Tibial nerve (tissue), 4 donors: ENCODE measurements at regions not wholly inside any gene's neighbourhood (a gene's known extent, or its start where the extent isn't known, plus 50 kb on each side); places are given as distances from the start of the nearest gene placed in this dataset.

ENCODE experiments used
- CTCF ChIP-seq, 5 experiments: fragments of 200-600 bp in 3 of 5; fragments of 450-650 bp in 2 of 5; sonication (generic) in 3 of 5; IDR thresholded peaks; one replicate each; pipeline ENCODE4 v1.5.1; 2016 to 2019; ENCODE audit warnings: antibody characterized with exemption in 5 of 5, mild to moderate bottlenecking in 3 of 5, moderate library complexity in 2 of 5
- EP300 ChIP-seq, 2 donors: sonication (generic); formaldehyde crosslinking; IDR thresholded peaks; one replicate each; pipeline ENCODE4 v1.6.1; 2017; ENCODE audit warnings: antibody characterized with exemption in 2 of 2, mild to moderate bottlenecking in 1 of 2

- TF ChIP-seq CTCF (IDR thresholded peaks at IDR 0.05) (no peak), EP300 (IDR thresholded peaks at IDR 0.05) (no peak)
Measured at GRCh38 chr14:83741269-83741668, 1788.7 kb upstream of the FLRT2 start.
